Parathyroid adenoma (tissue), 2 donors: ENCODE measurements at regions not wholly inside any gene's neighbourhood (a gene's known extent, or its start where the extent isn't known, plus 50 kb on each side); places are given as distances from the start of the nearest gene placed in this dataset.

Experiments used
- H2AFZ ChIP-seq: fragments of 300-600 bp; sonication (generic); one replicate; pipeline ENCODE4 v1.7.0; 2017; ENCODE audit warnings: antibody characterized with exemption, mild to moderate bottlenecking
- H3K27ac ChIP-seq: fragments of 300-600 bp; sonication (generic); one replicate; pipeline ENCODE4 v1.7.0; 2017
- H3K27me3 ChIP-seq: fragments of 300-600 bp; sonication (generic); one replicate; pipeline ENCODE4 v1.7.0; 2017; ENCODE audit warnings: low read length; ENCODE audit not compliant: control insufficient read depth, insufficient read depth
- H3K36me3 ChIP-seq: fragments of 300-600 bp; sonication (generic); one replicate; pipeline ENCODE4 v1.7.0; 2017; ENCODE audit warnings: low read length; ENCODE audit not compliant: control insufficient read depth, insufficient read depth
- H3K4me1 ChIP-seq: fragments of 300-600 bp; sonication (generic); one replicate; pipeline ENCODE4 v1.7.0; 2017; ENCODE audit warnings: control low read depth
- H3K4me2 ChIP-seq: fragments of 300-600 bp; sonication (generic); one replicate; pipeline ENCODE4 v1.7.0; 2017; ENCODE audit warnings: low read length
- H3K4me3 ChIP-seq: fragments of 300-600 bp; sonication (generic); one replicate; pipeline ENCODE4 v1.7.0; 2017; ENCODE audit warnings: low read depth, low read length
- H3K79me2 ChIP-seq: fragments of 300-600 bp; sonication (generic); one replicate; pipeline ENCODE4 v1.7.0; 2017; ENCODE audit warnings: control low read depth
- H3K9ac ChIP-seq: fragments of 300-600 bp; sonication (generic); one replicate; pipeline ENCODE4 v1.7.0; 2017; ENCODE audit warnings: mild to moderate bottlenecking
- H3K9me3 ChIP-seq: fragments of 300-600 bp; sonication (generic); one replicate; pipeline ENCODE4 v1.7.0; 2017; ENCODE audit warnings: low read length; ENCODE audit not compliant: control insufficient read depth
- TF ChIP-seq, protein P1 (sequence below): fragments of 300-600 bp; sonication (generic); IDR thresholded peaks from one replicate; pipeline ENCODE4 v1.7.0; 2017; ENCODE audit warnings: antibody characterized with exemption, mild to moderate bottlenecking
- donor health status: primary hyperparathyroidism.

DNA sequence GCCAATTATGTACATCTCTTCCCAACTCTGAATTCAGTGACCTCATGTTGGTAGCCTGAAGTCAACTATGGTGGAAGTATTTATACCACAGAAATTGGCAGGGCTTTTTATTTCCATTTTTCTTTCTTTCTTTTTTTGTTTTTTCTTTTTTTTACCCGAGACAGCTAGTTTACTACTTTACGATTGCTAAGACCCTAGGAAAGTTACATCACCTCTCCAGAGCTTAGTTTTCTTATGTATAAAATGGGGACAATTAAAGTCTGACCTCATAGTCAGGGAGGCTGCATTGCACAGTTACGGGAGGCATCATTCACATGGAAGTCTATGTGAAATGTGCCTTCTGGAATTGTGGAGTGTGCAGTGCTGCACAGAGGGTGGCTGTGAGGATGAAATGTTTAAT, 194.3 kb downstream of the MTX2 start:
- H3K9me3 ChIP-seq, result no peaks in the 10 kb centered on the region
- no peak overlapping the region for H3K27ac ChIP-seq
- H3K9ac ChIP-seq, result no peak overlapping the region
- TF ChIP-seq, protein P1, sequence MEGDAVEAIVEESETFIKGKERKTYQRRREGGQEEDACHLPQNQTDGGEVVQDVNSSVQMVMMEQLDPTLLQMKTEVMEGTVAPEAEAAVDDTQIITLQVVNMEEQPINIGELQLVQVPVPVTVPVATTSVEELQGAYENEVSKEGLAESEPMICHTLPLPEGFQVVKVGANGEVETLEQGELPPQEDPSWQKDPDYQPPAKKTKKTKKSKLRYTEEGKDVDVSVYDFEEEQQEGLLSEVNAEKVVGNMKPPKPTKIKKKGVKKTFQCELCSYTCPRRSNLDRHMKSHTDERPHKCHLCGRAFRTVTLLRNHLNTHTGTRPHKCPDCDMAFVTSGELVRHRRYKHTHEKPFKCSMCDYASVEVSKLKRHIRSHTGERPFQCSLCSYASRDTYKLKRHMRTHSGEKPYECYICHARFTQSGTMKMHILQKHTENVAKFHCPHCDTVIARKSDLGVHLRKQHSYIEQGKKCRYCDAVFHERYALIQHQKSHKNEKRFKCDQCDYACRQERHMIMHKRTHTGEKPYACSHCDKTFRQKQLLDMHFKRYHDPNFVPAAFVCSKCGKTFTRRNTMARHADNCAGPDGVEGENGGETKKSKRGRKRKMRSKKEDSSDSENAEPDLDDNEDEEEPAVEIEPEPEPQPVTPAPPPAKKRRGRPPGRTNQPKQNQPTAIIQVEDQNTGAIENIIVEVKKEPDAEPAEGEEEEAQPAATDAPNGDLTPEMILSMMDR, result no peak
- no peaks in the 10 kb centered on the region for H3K4me1 ChIP-seq
- H3K27me3 ChIP-seq, result no peaks in the 10 kb centered on the region
- no peaks in the 10 kb centered on the region for H3K36me3 ChIP-seq
- no peak overlapping the region for H3K4me2 ChIP-seq
- no peak overlapping the region for H2AFZ ChIP-seq
- H3K79me2 ChIP-seq, result no peaks in the 10 kb centered on the region
- H3K4me3 ChIP-seq, result no peak overlapping the region

DNA sequence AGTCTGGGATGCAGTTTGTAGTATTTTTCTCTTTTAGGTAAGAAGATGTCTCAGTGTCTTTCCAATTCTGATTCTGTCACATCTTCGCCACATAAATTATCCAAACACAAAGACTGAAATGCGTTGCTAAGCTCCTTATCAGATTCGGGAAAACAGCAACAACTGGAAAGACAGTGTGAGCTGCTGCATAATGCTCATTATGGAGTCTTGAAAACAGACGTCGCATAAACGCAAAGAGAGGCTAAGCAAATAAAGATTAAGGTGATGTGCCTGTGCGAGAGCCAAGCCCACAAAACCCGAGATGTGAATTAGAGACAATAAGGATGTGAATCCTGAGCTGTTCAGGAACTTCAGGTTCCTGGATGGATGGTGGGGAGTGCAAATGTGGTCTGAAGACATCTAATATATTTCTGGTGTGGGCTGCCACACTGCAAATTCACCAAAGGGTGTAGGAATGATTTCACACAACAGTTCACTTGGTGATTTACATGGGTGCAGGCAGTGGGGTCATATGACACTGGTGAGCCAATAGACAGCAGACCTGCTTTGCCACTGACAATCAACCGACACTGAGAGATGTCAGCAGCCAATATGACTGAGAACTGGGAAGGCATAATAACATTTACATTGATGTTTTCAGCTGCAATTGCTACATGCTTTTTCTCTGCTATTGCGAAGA, 195.8 kb downstream of the MTX2 start:
- H3K27me3 ChIP-seq, result no peaks in the 10 kb centered on the region
- no peak overlapping the region for H3K4me3 ChIP-seq
- TF ChIP-seq, protein P1, result no peak
- no peak overlapping the region for H3K4me2 ChIP-seq
- H3K4me1 ChIP-seq, result no peaks in the 10 kb centered on the region
- no peak overlapping the region for H2AFZ ChIP-seq
- H3K9me3 ChIP-seq, result no peaks in the 10 kb centered on the region
- H3K79me2 ChIP-seq, result no peaks in the 10 kb centered on the region
- H3K27ac ChIP-seq, result no peak overlapping the region
- no peaks in the 10 kb centered on the region for H3K36me3 ChIP-seq
- no peak overlapping the region for H3K9ac ChIP-seq

DNA sequence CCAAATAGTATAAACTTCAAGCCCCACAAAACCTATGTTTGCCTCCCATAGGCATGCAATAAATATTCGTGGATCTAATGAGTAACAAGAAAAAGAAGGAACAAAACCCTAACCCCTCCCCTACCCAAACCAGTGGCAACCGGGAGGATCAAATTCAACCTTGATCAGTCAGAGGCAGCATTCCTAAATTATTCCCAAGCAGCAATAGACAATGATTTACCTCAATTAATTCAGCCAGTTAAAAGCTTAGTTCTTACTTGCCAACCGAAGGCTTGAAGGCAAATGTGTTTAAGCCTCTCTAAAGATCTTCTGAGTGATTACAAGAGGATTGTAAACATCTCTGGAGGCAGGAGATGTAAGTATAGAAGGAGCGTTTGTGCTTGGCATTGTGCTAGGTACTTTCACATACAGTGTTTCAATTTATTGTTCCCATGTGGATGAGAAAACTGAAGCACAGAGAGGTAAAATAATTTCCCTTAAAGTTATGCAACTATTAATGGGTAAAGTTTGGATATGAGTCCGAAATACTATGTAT, 197.7 kb downstream of the MTX2 start:
- Histone ChIP-seq H3K4me1 (no peaks in the 10 kb centered on the region), H3K9me3 (no peaks in the 10 kb centered on the region), H2AFZ (no peak overlapping the region), H3K9ac (no peak overlapping the region), H3K27ac (no peak overlapping the region), H3K27me3 (no peaks in the 10 kb centered on the region), H3K4me2 (no peak overlapping the region), H3K79me2 (no peaks in the 10 kb centered on the region), H3K4me3 (no peak overlapping the region), H3K36me3 (no peaks in the 10 kb centered on the region)
- TF ChIP-seq, protein P1, result no peak

DNA sequence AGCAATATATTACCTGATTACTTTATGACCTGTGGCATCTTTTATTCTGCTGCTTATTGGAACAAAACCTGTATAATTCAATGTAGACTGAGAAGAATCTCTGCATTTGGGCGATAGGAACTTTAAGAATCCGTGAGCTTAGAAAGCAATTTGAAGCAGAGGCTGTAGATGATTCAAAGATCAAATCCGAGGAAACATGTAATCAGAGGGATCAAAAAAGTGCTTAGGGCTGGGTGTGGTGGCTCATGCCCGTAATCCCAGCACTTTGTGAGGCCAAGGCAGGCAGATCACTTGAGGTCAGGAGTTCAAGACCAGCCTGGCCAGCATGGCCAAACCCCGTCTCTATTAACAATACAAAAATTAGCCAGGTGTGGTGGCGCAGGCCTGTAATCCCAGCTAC, 198.4 kb downstream of the MTX2 start:
- Histone ChIP-seq H3K4me3 (no peak overlapping the region), H2AFZ (no peak overlapping the region), H3K27me3 (no peaks in the 10 kb centered on the region), H3K9ac (no peak overlapping the region), H3K4me1 (no peaks in the 10 kb centered on the region), H3K27ac (no peak overlapping the region), H3K36me3 (no peaks in the 10 kb centered on the region), H3K9me3 (no peaks in the 10 kb centered on the region), H3K79me2 (no peaks in the 10 kb centered on the region), H3K4me2 (no peak overlapping the region)
- TF ChIP-seq, protein P1, result no peak
